ENCODE measurements at regions not wholly inside any gene's neighbourhood (a gene's known extent, or its start where the extent isn't known, plus 50 kb on each side); places are given as distances from the start of the nearest gene placed in this dataset.

DNA sequence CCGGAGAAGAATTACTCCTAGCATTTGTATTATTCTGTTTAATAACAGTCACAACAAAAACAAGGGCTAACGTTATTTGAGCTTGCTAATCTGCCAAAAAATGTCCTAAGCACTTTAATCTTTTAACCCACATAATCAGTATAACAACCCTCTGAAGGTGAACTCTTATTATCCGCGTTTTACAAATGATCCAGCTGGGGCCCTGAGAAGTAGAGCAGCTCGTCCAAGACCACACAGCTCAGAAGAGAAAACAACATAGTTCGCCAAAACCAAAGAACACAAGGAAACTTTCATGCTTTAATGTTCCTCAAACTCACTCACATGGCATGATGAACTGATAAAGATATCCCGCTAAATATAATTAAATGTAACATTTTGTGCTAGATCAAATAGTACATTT lies 159.7 kb upstream of the ZNF236 start:
- Histone ChIP-seq H3K23me2 (ENCODE audit: low read depth, low read length) (no peaks in the 10 kb centered on the region; the same call in 1 of the 2 replicates), H2BK12ac (ENCODE audit: low read depth, low read length) (no peak overlapping the region), H2BK15ac (ENCODE audit: low read length) (no peak overlapping the region), H3K4me2 (ENCODE audit: insufficient read depth in 1 of 2, low read depth in 2 of 2, low read length in 2 of 2) (no peak overlapping the region), H4K91ac (replicated peaks; ENCODE audit: insufficient read length, low read length) (no peak overlapping the region), H4K20me1 (replicated peaks in 1 of 2; ENCODE audit: control insufficient read depth in 1 of 2, insufficient read depth in 2 of 2, low read length in 2 of 2) (no peaks in the 10 kb centered on the region), H2AFZ (ENCODE audit: low read length) (no peak overlapping the region), H3K79me1 (ENCODE audit: low read depth, low read length) (no peaks in the 10 kb centered on the region), H3K9me3 (ENCODE audit: insufficient read depth in 2 of 2, low read depth in 1 of 2, low read length in 1 of 2) (no peaks in the 10 kb centered on the region), H4K5ac (ENCODE audit: insufficient read length, low read depth, low read length) (no peak overlapping the region), H4K8ac (ENCODE audit: extremely low read depth, insufficient read depth, low read length) (no peak overlapping the region), H3K79me2 (ENCODE audit: control insufficient read depth in 1 of 2, insufficient read depth in 2 of 2, low read length in 2 of 2) (no peaks in the 10 kb centered on the region), H3K23ac (ENCODE audit: insufficient read length) (no peak overlapping the region), H3K4me3 (ENCODE audit: extremely low read depth in 1 of 4, insufficient read depth in 2 of 4, low read depth in 3 of 4, low read length in 4 of 4) (no peak overlapping the region), H2AK5ac (ENCODE audit: low read depth, low read length) (no peak overlapping the region), H3K9ac (replicated peaks in 1 of 4; ENCODE audit: extremely low read depth in 1 of 4, low read depth in 3 of 4, low read length in 3 of 4) (no peak overlapping the region), H3K27ac (ENCODE audit: low read depth, low read length) (no peak overlapping the region), H3K27me3 (replicated peaks in 1 of 4; ENCODE audit: control insufficient read depth in 3 of 4, extremely low read depth in 1 of 4, insufficient read depth in 3 of 4, low read length in 3 of 4) (no peaks in the 10 kb centered on the region), H3K4ac (replicated peaks; ENCODE audit: insufficient read length, low read depth, low read length) (no peak overlapping the region), H2BK5ac (ENCODE audit: low read depth, low read length) (no peak overlapping the region), H3K4me1 (replicated peaks in 1 of 4; ENCODE audit: control insufficient read depth in 3 of 4, insufficient read depth in 4 of 4, low read length in 3 of 4) (no peaks in the 10 kb centered on the region), H3K14ac (ENCODE audit: insufficient read length) (no peak overlapping the region), H2BK20ac (ENCODE audit: low read length) (no peak overlapping the region), H2BK120ac (replicated peaks; ENCODE audit: low read depth, low read length) (no peak overlapping the region), H3K56ac (replicated peaks; ENCODE audit: insufficient read length, low read depth, low read length) (no peak overlapping the region), H3K36me3 (ENCODE audit: control insufficient read depth in 2 of 4, insufficient read depth in 4 of 4, low read length in 3 of 4) (no peaks in the 10 kb centered on the region), H3K18ac (ENCODE audit: extremely low read depth, low read length) (no peak overlapping the region)
- FAIRE-seq (no peak), DNase-seq (ENCODE audit: low read depth in 1 of 2, low spot score in 2 of 2) (no peak)
- CTCF ChIA-PET (ENCODE audit: partially characterized antibody), result interaction anchor here (7.5 kb wide), 1 partner anchor 23 kb away, joined by 131 read pairs; no protein-coding TSS in a partner anchor
- POLR2A ChIA-PET (ENCODE audit: partially characterized antibody), result no interaction called here
- TF ChIP-seq TEAD4 (IDR thresholded peaks at IDR 0.05; ENCODE audit: low read depth, low read length) (no peak), SRF (IDR thresholded peaks at IDR 0.05; ENCODE audit: low read depth, low read length) (no peak), ZNF274 (IDR thresholded peaks at IDR 0.05; ENCODE audit: borderline replicate concordance, extremely low read depth, low read length) (no peak), GTF2F1 (IDR thresholded peaks at IDR 0.05; ENCODE audit: borderline replicate concordance, low read depth, low read length) (no peak), FOSL1 (IDR thresholded peaks at IDR 0.05; ENCODE audit: insufficient read depth, low read depth, low read length) (no peak), RNF2 (IDR thresholded peaks at IDR 0.05; ENCODE audit: borderline replicate concordance, low read depth, low read length, missing control alignments, poor library complexity, severe bottlenecking) (no peak)
- 73% methylated on average over 7 of the region's 7 CpGs; no CpG with 5 or more reads in 1 of the 2 experiments for WGBS, 2 experiments (ENCODE audit: extremely low coverage in 1 of 2, insufficient coverage in 1 of 2, insufficient read length in 1 of 2, insufficient replicate concordance in 2 of 2, low coverage in 1 of 2, low lambda C conversion rate in 2 of 2, missing lambda C conversion rate in 1 of 2)

All from H1 (cell line).